ENCODE measurements at regions not wholly inside any gene's neighbourhood (a gene's known extent, or its start where the extent isn't known, plus 50 kb on each side); places are given as distances from the start of the nearest gene placed in this dataset.

- Histone ChIP-seq H3K4me1 (ENCODE audit: control insufficient read depth, insufficient read depth, low read length) (no peaks in the 10 kb centered on the region), H3K9ac (ENCODE audit: low read depth, low read length) (no peak overlapping the region), H3K9me3 (ENCODE audit: control insufficient read depth, insufficient read depth, low read length) (no peaks in the 10 kb centered on the region), H3K4me3 (ENCODE audit: low read depth, low read length) (no peak overlapping the region), H3K27me3 (ENCODE audit: control insufficient read depth, insufficient read depth, low read length) (no peaks in the 10 kb centered on the region), H3K36me3 (ENCODE audit: control insufficient read depth, insufficient read depth, low read length) (no peaks in the 10 kb centered on the region)
These were observed 443.0 kb downstream of the GADD45G start for GRCh38 chr9:90047828-90048227.

DNA sequence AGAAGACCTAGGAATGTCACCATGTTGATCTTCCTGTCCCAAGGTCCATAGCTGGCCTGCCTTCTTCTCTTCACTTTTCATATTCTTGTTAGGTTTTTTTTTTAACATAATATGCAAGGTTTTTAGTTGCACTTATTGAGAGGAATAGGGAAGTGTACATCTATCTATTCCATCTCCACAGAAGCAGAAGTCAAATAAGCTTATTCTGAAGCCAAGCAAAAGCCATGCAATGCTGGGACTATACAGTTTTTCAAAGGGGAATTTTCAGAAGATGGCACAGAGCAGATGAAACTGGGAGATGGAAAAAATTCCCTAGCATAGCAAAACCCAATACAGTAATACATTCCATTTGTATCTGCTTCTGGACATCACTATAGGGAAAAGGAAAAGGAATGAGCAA is 447.6 kb downstream of the GADD45G start:
- Histone ChIP-seq H3K27me3 (ENCODE audit: control insufficient read depth, insufficient read depth, low read length) (no peaks in the 10 kb centered on the region), H3K4me1 (ENCODE audit: control insufficient read depth, insufficient read depth, low read length) (no peaks in the 10 kb centered on the region), H3K9me3 (ENCODE audit: control insufficient read depth, insufficient read depth, low read length) (no peaks in the 10 kb centered on the region), H3K9ac (ENCODE audit: low read depth, low read length) (no peak overlapping the region), H3K4me3 (ENCODE audit: low read depth, low read length) (no peak overlapping the region), H3K36me3 (ENCODE audit: control insufficient read depth, insufficient read depth, low read length) (no peaks in the 10 kb centered on the region)

DNA sequence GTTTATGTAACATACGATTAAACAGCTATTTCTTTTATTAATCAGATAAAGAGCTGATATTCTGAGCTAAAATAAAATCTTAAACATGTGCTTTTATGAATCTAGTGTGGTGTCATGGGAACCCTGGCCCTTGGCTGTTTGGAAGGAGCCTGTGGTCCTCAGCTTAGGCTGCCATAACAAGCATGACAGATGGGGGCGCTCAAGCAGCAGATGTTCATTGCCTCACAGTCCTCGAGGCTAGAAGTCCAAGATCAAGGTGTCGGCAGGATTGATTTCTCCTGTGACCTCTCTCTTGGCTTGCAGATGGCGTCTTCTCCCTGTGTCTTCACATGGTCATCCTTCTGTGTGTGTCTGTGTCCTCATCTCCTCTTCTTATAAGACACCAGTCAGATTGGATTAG is 448.2 kb downstream of the GADD45G start:
- Histone ChIP-seq H3K4me1 (ENCODE audit: control insufficient read depth, insufficient read depth, low read length) (no peaks in the 10 kb centered on the region), H3K27me3 (ENCODE audit: control insufficient read depth, insufficient read depth, low read length) (no peaks in the 10 kb centered on the region), H3K4me3 (ENCODE audit: low read depth, low read length) (no peak overlapping the region), H3K9ac (ENCODE audit: low read depth, low read length) (no peak overlapping the region), H3K36me3 (ENCODE audit: control insufficient read depth, insufficient read depth, low read length) (no peaks in the 10 kb centered on the region), H3K9me3 (ENCODE audit: control insufficient read depth, insufficient read depth, low read length) (no peaks in the 10 kb centered on the region)

DNA sequence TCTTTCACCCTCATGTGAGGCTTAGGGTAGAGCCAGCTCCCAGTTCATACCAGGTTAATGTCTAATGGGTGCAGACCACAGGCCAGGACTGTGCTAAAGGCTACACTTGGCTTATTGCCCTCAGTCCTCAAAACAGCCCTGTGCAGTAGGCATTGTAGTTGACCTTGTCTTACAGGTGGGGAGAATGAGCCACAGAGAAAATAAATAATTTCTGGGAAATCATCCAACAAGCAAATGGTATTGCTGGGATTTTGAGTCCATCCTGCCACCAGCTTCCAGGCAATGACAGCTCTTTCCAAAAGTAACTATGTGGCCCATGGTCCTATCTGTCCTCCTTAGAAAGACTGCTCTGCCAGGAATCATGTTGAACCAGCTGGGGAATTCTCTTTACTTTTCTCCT is 450.0 kb downstream of the GADD45G start:
- H3K4me1 ChIP-seq (ENCODE audit: control insufficient read depth, insufficient read depth, low read length), result no peaks in the 10 kb centered on the region
- no peaks in the 10 kb centered on the region for H3K36me3 ChIP-seq (ENCODE audit: control insufficient read depth, insufficient read depth, low read length)
- no peaks in the 10 kb centered on the region for H3K27me3 ChIP-seq (ENCODE audit: control insufficient read depth, insufficient read depth, low read length)
- no peaks in the 10 kb centered on the region for H3K9me3 ChIP-seq (ENCODE audit: control insufficient read depth, insufficient read depth, low read length)
- no peak overlapping the region for H3K9ac ChIP-seq (ENCODE audit: low read depth, low read length)
- H3K4me3 ChIP-seq (ENCODE audit: low read depth, low read length), result no peak overlapping the region

GRCh38 chr9:90055226-90055625 is 450.4 kb downstream of the GADD45G start:
- Histone ChIP-seq H3K9me3 (ENCODE audit: control insufficient read depth, insufficient read depth, low read length) (no peaks in the 10 kb centered on the region), H3K27me3 (ENCODE audit: control insufficient read depth, insufficient read depth, low read length) (no peaks in the 10 kb centered on the region), H3K4me1 (ENCODE audit: control insufficient read depth, insufficient read depth, low read length) (no peaks in the 10 kb centered on the region), H3K9ac (ENCODE audit: low read depth, low read length) (no peak overlapping the region), H3K4me3 (ENCODE audit: low read depth, low read length) (no peak overlapping the region), H3K36me3 (ENCODE audit: control insufficient read depth, insufficient read depth, low read length) (no peaks in the 10 kb centered on the region)

DNA sequence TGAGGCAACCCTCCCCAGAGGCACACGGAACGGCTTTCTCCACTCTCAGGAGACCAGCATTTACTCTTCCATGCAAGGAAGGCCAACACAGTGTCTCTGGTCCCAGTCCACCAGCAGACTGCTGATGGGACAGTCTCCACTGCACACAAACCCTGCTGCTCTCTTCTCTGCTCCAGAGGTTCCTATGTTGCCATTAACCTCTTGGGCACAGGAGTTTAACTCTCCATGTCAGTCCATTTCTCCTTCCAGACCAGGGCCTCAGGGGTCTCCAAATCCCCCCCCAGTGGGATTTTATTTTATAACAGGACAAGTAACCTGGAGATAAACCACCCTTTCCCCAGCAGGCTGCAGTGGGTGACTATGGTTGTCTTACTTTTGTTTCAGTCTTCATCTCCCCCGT is 452.5 kb downstream of the GADD45G start:
- H3K36me3 ChIP-seq (ENCODE audit: control insufficient read depth, insufficient read depth, low read length), result no peaks in the 10 kb centered on the region
- no peaks in the 10 kb centered on the region for H3K9me3 ChIP-seq (ENCODE audit: control insufficient read depth, insufficient read depth, low read length)
- H3K9ac ChIP-seq (ENCODE audit: low read depth, low read length), result no peak overlapping the region
- H3K4me3 ChIP-seq (ENCODE audit: low read depth, low read length), result no peak overlapping the region
- no peaks in the 10 kb centered on the region for H3K27me3 ChIP-seq (ENCODE audit: control insufficient read depth, insufficient read depth, low read length)
- no peaks in the 10 kb centered on the region for H3K4me1 ChIP-seq (ENCODE audit: control insufficient read depth, insufficient read depth, low read length)

- H3K9ac ChIP-seq (ENCODE audit: low read depth, low read length), result no peak overlapping the region
- no peaks in the 10 kb centered on the region for H3K9me3 ChIP-seq (ENCODE audit: control insufficient read depth, insufficient read depth, low read length)
- no peak overlapping the region for H3K4me3 ChIP-seq (ENCODE audit: low read depth, low read length)
- H3K36me3 ChIP-seq (ENCODE audit: control insufficient read depth, insufficient read depth, low read length), result no peaks in the 10 kb centered on the region
- no peaks in the 10 kb centered on the region for H3K4me1 ChIP-seq (ENCODE audit: control insufficient read depth, insufficient read depth, low read length)
- no peaks in the 10 kb centered on the region for H3K27me3 ChIP-seq (ENCODE audit: control insufficient read depth, insufficient read depth, low read length)
These were observed 453.5 kb downstream of the GADD45G start for GRCh38 chr9:90058182-90058763.

- Histone ChIP-seq H3K9ac (ENCODE audit: low read depth, low read length) (no peak overlapping the region), H3K27me3 (ENCODE audit: control insufficient read depth, insufficient read depth, low read length) (no peaks in the 10 kb centered on the region), H3K4me1 (ENCODE audit: control insufficient read depth, insufficient read depth, low read length) (no peaks in the 10 kb centered on the region), H3K36me3 (ENCODE audit: control insufficient read depth, insufficient read depth, low read length) (no peaks in the 10 kb centered on the region), H3K4me3 (ENCODE audit: low read depth, low read length) (no peak overlapping the region), H3K9me3 (ENCODE audit: control insufficient read depth, insufficient read depth, low read length) (no peaks in the 10 kb centered on the region)
These were observed 454.6 kb downstream of the GADD45G start for GRCh38 chr9:90059436-90059835.

GRCh38 chr9:90060256-90060655 is 455.4 kb downstream of the GADD45G start:
- Histone ChIP-seq H3K9me3 (ENCODE audit: control insufficient read depth, insufficient read depth, low read length) (no peaks in the 10 kb centered on the region), H3K4me1 (ENCODE audit: control insufficient read depth, insufficient read depth, low read length) (no peaks in the 10 kb centered on the region), H3K27me3 (ENCODE audit: control insufficient read depth, insufficient read depth, low read length) (no peaks in the 10 kb centered on the region), H3K36me3 (ENCODE audit: control insufficient read depth, insufficient read depth, low read length) (no peaks in the 10 kb centered on the region), H3K9ac (ENCODE audit: low read depth, low read length) (no peak overlapping the region), H3K4me3 (ENCODE audit: low read depth, low read length) (no peak overlapping the region)

- Histone ChIP-seq H3K4me3 (ENCODE audit: low read depth, low read length) (no peak overlapping the region), H3K9me3 (ENCODE audit: control insufficient read depth, insufficient read depth, low read length) (no peaks in the 10 kb centered on the region), H3K36me3 (ENCODE audit: control insufficient read depth, insufficient read depth, low read length) (no peaks in the 10 kb centered on the region), H3K4me1 (ENCODE audit: control insufficient read depth, insufficient read depth, low read length) (no peaks in the 10 kb centered on the region), H3K9ac (ENCODE audit: low read depth, low read length) (no peak overlapping the region), H3K27me3 (ENCODE audit: control insufficient read depth, insufficient read depth, low read length) (no peaks in the 10 kb centered on the region)
These were observed 456.4 kb downstream of the GADD45G start for GRCh38 chr9:90061187-90061586.

DNA sequence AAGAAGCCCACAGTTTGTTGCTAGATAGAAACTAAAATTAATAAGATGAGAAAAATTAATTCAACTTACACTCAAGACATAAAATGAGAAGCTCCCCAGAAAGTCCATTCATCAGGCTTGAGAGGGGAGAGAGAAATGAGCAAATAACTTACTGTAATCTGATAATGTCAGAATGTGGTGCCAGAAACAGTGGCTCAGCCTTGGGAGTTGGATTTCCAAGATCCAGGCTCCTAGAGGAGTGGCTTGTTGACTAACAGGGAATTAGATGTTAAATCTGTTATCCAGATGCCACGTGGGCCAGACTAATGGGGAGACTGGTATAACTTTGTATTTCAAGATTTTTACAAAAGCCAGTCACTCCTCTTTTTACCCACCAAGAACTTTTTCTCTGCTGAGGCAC is 458.2 kb downstream of the GADD45G start:
- Histone ChIP-seq H3K4me3 (ENCODE audit: low read depth, low read length) (no peak overlapping the region), H3K4me1 (ENCODE audit: control insufficient read depth, insufficient read depth, low read length) (no peaks in the 10 kb centered on the region), H3K27me3 (ENCODE audit: control insufficient read depth, insufficient read depth, low read length) (no peaks in the 10 kb centered on the region), H3K36me3 (ENCODE audit: control insufficient read depth, insufficient read depth, low read length) (no peaks in the 10 kb centered on the region), H3K9me3 (ENCODE audit: control insufficient read depth, insufficient read depth, low read length) (no peaks in the 10 kb centered on the region), H3K9ac (ENCODE audit: low read depth, low read length) (no peak overlapping the region)

- H3K27me3 ChIP-seq (ENCODE audit: control insufficient read depth, insufficient read depth, low read length), result no peaks in the 10 kb centered on the region
- no peaks in the 10 kb centered on the region for H3K4me1 ChIP-seq (ENCODE audit: control insufficient read depth, insufficient read depth, low read length)
These were observed 459.4 kb downstream of the GADD45G start for GRCh38 chr9:90064248-90064647.

More at GRCh38 chr9:90064248-90064647, 459.4 kb downstream of the GADD45G start:
- H3K9ac ChIP-seq (ENCODE audit: low read depth, low read length), result no peak overlapping the region
- H3K9me3 ChIP-seq (ENCODE audit: control insufficient read depth, insufficient read depth, low read length), result no peaks in the 10 kb centered on the region
- no peaks in the 10 kb centered on the region for H3K36me3 ChIP-seq (ENCODE audit: control insufficient read depth, insufficient read depth, low read length)
- H3K4me3 ChIP-seq (ENCODE audit: low read depth, low read length), result no peak overlapping the region
